ENCODE measurements at regions not wholly inside any gene's neighbourhood (a gene's known extent, or its start where the extent isn't known, plus 50 kb on each side); places are given as distances from the start of the nearest gene placed in this dataset.

DNA sequence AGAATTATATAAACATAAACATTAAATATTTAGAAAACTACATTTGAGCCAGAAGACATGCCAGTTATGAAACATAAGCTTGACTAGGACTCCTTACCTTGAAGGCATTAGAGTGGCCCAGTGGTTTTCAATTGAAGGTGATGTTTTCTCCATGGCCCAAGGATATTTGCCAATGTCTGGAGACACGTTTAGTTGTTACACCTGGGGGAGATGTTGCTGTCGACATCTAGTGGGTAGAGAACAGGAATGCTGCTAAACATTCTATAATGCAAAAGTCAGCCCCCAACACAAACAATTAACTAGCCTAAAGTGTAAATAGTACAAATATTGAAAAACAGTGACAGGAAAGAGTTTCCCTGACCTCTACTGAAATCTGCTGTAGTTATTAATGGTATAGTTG lies 200.9 kb upstream of the HS3ST5 start:
- no peak overlapping the region for H3K4me2 ChIP-seq (ENCODE audit: low read length)
- no peaks in the 10 kb centered on the region for H3K36me3 ChIP-seq (ENCODE audit: control insufficient read depth, low read length)
- no peak overlapping the region for H3K4me3 ChIP-seq (ENCODE audit: low read length)
- no peaks in the 10 kb centered on the region for H3K27me3 ChIP-seq (ENCODE audit: control insufficient read depth, low read length)
- H3K9me2 ChIP-seq (replicated peaks; ENCODE audit: control insufficient read depth, low read length), result no peaks in the 10 kb centered on the region
- H3K4me1 ChIP-seq (ENCODE audit: control insufficient read depth, low read length), result no peaks in the 10 kb centered on the region
- no peaks in the 10 kb centered on the region for H3F3A ChIP-seq (ENCODE audit: control insufficient read depth, insufficient read depth)
- no peaks in the 10 kb centered on the region for H3K79me2 ChIP-seq (ENCODE audit: control insufficient read depth, low read length)
- no peak overlapping the region for H3K27ac ChIP-seq (ENCODE audit: low read depth, low read length)
- H4K20me1 ChIP-seq (ENCODE audit: control insufficient read depth, insufficient read depth, low read depth, low read length), result no peaks in the 10 kb centered on the region
- no peak for TF ChIP-seq EZH2phosphoT487 (IDR thresholded peaks at IDR 0.05; ENCODE audit: borderline replicate concordance, low read length)
- TF ChIP-seq, protein P1, sequence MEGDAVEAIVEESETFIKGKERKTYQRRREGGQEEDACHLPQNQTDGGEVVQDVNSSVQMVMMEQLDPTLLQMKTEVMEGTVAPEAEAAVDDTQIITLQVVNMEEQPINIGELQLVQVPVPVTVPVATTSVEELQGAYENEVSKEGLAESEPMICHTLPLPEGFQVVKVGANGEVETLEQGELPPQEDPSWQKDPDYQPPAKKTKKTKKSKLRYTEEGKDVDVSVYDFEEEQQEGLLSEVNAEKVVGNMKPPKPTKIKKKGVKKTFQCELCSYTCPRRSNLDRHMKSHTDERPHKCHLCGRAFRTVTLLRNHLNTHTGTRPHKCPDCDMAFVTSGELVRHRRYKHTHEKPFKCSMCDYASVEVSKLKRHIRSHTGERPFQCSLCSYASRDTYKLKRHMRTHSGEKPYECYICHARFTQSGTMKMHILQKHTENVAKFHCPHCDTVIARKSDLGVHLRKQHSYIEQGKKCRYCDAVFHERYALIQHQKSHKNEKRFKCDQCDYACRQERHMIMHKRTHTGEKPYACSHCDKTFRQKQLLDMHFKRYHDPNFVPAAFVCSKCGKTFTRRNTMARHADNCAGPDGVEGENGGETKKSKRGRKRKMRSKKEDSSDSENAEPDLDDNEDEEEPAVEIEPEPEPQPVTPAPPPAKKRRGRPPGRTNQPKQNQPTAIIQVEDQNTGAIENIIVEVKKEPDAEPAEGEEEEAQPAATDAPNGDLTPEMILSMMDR (IDR thresholded peaks at IDR 0.05; ENCODE audit: low read depth, low read length, poor library complexity, severe bottlenecking), result no peak
- no peaks in the 10 kb centered on the region for H3K9me3 ChIP-seq (ENCODE audit: control insufficient read depth, insufficient read depth, low read length)

DNA sequence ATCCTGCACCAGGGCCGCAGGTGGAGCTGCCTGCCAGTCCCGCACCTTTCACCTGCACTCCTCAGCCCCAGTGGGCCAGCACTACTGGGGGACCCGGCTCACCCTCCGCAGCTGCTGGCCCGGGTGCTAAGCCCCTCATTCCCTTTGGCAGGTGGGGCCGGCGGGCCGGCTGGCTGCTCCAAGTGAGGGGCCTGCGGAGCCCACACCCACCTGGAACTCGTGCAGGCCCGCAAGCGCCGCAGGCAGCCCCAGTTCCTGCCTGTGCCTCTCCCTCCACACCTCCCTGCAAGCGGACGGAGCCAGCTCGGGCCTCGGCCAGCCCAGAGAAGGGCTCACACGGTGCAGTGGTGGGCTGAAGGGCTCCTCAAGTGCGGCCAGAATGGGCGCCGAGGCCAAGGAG lies 199.0 kb upstream of the HS3ST5 start:
- Histone ChIP-seq H3K27ac (ENCODE audit: low read depth, low read length) (no peak overlapping the region), H3K4me1 (ENCODE audit: control insufficient read depth, low read length) (no peaks in the 10 kb centered on the region), H3F3A (ENCODE audit: control insufficient read depth, insufficient read depth) (no peaks in the 10 kb centered on the region), H3K4me3 (ENCODE audit: low read length) (no peak overlapping the region), H3K79me2 (ENCODE audit: control insufficient read depth, low read length) (no peaks in the 10 kb centered on the region), H3K4me2 (ENCODE audit: low read length) (no peak overlapping the region), H4K20me1 (ENCODE audit: control insufficient read depth, insufficient read depth, low read depth, low read length) (no peaks in the 10 kb centered on the region), H3K9me3 (ENCODE audit: control insufficient read depth, insufficient read depth, low read length) (no peaks in the 10 kb centered on the region), H3K36me3 (ENCODE audit: control insufficient read depth, low read length) (no peaks in the 10 kb centered on the region), H3K9me2 (replicated peaks; ENCODE audit: control insufficient read depth, low read length) (no peaks in the 10 kb centered on the region), H3K27me3 (ENCODE audit: control insufficient read depth, low read length) (no peaks in the 10 kb centered on the region)
- TF ChIP-seq, protein P1 (IDR thresholded peaks at IDR 0.05; ENCODE audit: low read depth, low read length, poor library complexity, severe bottlenecking), result no peak
- no peak for TF ChIP-seq EZH2phosphoT487 (IDR thresholded peaks at IDR 0.05; ENCODE audit: borderline replicate concordance, low read length)

- Histone ChIP-seq H3K9me2 (replicated peaks; ENCODE audit: control insufficient read depth, low read length) (no peaks in the 10 kb centered on the region), H3K4me1 (ENCODE audit: control insufficient read depth, low read length) (no peaks in the 10 kb centered on the region), H3K79me2 (ENCODE audit: control insufficient read depth, low read length) (no peaks in the 10 kb centered on the region), H3K4me2 (ENCODE audit: low read length) (no peak overlapping the region), H3K27me3 (ENCODE audit: control insufficient read depth, low read length) (no peaks in the 10 kb centered on the region), H3K36me3 (ENCODE audit: control insufficient read depth, low read length) (no peaks in the 10 kb centered on the region), H3K27ac (ENCODE audit: low read depth, low read length) (no peak overlapping the region), H4K20me1 (ENCODE audit: control insufficient read depth, insufficient read depth, low read depth, low read length) (no peaks in the 10 kb centered on the region), H3F3A (ENCODE audit: control insufficient read depth, insufficient read depth) (no peaks in the 10 kb centered on the region), H3K9me3 (ENCODE audit: control insufficient read depth, insufficient read depth, low read length) (no peaks in the 10 kb centered on the region), H3K4me3 (ENCODE audit: low read length) (no peak overlapping the region)
- TF ChIP-seq, protein P1 (IDR thresholded peaks at IDR 0.05; ENCODE audit: low read depth, low read length, poor library complexity, severe bottlenecking), result no peak
- no peak for TF ChIP-seq EZH2phosphoT487 (IDR thresholded peaks at IDR 0.05; ENCODE audit: borderline replicate concordance, low read length)
These were observed 195.2 kb upstream of the HS3ST5 start for GRCh38 chr6:114537977-114538376.

DNA sequence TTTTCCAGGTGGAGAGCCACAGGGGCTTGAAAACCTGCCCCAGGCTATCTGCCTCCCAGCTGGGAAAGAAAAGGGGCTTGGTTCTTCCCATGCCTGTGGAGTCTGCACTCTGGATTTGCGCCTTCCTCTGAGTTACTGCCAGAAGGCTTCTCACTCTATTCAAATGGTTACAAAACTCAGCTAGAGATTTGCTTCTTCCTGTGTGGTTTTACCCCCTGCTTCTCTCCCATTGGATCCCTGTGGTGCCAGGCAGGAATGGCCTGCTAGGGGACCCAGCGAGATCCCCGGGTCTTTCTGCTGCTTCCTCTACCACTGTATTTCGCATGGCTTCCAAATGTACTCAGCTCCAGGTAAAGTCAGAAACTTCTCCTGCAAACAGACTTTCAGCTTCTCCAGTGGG lies 192.0 kb upstream of the HS3ST5 start:
- Histone ChIP-seq H3K36me3 (ENCODE audit: control insufficient read depth, low read length) (no peaks in the 10 kb centered on the region), H3F3A (ENCODE audit: control insufficient read depth, insufficient read depth) (no peaks in the 10 kb centered on the region), H3K4me2 (ENCODE audit: low read length) (no peak overlapping the region), H3K9me3 (ENCODE audit: control insufficient read depth, insufficient read depth, low read length) (no peaks in the 10 kb centered on the region), H3K4me1 (ENCODE audit: control insufficient read depth, low read length) (no peaks in the 10 kb centered on the region), H3K9me2 (replicated peaks; ENCODE audit: control insufficient read depth, low read length) (no peaks in the 10 kb centered on the region), H3K27ac (ENCODE audit: low read depth, low read length) (no peak overlapping the region), H4K20me1 (ENCODE audit: control insufficient read depth, insufficient read depth, low read depth, low read length) (no peaks in the 10 kb centered on the region), H3K79me2 (ENCODE audit: control insufficient read depth, low read length) (no peaks in the 10 kb centered on the region), H3K27me3 (ENCODE audit: control insufficient read depth, low read length) (no peaks in the 10 kb centered on the region), H3K4me3 (ENCODE audit: low read length) (no peak overlapping the region)
- TF ChIP-seq, protein P1 (IDR thresholded peaks at IDR 0.05; ENCODE audit: low read depth, low read length, poor library complexity, severe bottlenecking), result no peak
- no peak for TF ChIP-seq EZH2phosphoT487 (IDR thresholded peaks at IDR 0.05; ENCODE audit: borderline replicate concordance, low read length)
